HG02759 (cell line): ENCODE measurements at regions not wholly inside any gene's neighbourhood (a gene's known extent, or its start where the extent isn't known, plus 50 kb on each side); places are given as distances from the start of the nearest gene placed in this dataset.

ENCODE experiments used
- ATAC-seq: cut with Tn5 transposase; IDR thresholded peaks from one replicate; pipeline ENCODE4 v1.9.1; 2021; ENCODE audit warnings: mild to moderate bottlenecking, moderate library complexity; ENCODE audit not compliant: unreplicated experiment

DNA sequence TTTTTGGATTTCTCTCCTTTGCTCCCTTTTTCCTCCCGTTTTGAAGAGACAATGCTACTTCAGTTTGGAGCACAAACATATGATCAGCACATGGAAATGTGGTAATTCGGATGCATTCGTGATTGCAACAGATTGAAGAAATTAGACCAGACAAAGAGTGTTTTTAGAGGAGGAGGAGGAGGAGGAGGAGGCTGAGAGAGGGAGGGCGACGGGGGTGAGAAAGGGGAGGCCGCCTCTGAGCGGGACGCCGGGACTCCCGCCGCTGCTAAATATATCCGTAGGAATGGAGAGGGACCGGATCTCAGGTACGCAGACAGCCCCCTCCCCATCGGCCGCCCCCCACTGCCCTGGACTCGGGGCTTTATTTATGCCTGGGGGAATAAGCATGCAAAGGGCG is 179.3 kb downstream of the SEC14L1 start:
- ATAC-seq, result no peak

DNA sequence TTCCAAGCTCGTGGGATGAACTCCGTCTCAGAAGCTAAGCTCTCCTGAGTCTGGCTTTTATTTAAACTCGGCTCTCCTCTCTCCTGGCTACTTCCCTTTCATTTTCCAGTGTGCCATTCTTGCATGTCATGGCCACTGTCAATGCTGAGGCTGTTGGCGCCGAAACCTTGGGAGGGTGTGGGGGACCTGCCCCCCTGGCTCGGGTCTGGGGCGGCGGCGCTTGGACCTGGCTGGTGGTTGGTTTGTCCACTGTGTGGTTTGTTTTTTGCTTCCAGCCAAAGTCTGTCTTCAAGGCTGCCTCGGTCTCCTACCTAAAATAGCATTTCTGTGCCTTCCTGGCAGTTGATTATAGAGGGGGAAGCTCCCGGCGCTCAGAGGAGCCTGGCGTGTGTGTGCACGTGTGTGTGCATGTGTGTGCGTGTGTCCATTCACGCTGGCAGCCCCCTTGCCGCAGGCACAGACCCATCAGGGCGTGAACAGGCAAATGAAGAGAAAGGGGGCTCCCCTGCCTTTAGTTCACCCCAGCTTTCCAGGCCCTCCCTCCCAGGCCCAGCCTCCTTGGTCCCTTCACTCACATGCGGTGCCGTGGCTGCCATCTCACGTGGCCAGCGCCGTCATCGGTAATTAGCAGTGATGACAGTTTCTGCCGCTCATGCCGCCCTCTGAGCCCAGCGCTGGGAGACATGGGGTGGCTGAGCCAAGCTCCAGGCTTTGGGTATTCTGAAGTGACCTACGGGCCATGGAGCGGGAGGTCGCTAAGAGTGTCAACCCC is 179.9 kb downstream of the SEC14L1 start:
- peak; percentile 18 for ATAC-seq

DNA sequence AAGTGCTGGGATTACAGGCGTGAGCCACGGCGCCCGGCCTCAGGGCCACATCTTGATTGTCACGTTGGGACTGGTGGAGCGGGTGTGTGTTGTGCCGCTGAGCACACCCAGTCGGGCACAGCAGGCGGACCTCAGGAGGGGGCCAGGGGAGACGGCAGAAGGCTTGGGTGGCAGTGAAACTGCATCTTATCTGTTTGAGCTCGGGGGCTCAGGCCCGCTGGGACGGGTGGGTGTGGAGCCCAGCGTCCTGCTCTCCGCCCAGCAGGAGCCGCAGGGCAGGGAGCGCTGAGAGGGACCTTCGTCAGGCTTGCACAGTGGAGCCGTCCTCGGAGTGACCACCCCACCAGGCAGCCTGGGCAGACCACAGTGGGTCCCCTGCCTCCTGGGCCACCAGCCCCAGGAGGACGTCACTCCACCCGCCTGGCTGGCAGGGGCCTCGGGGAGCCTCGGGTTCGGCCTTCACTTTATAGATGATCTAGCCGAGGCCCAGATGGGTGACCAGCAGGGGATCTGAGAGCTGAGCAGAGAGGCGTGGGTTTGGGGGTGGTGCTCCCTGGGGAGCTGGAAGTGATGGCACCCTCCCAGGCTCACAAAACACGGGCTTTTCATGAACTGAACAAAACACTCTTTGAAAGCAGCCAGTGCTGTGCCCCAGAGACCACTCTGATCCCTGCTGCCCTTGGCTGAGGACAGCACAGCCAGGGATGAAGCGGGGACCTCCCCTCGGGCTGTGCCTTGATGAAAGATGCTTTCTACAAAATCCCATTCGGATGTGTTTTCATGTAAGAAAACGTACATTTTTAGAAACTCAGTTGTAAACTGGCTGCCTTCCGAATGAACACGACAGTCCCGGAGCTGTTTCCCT is 181.1 kb downstream of the SEC14L1 start:
- ATAC-seq, result no peak

DNA sequence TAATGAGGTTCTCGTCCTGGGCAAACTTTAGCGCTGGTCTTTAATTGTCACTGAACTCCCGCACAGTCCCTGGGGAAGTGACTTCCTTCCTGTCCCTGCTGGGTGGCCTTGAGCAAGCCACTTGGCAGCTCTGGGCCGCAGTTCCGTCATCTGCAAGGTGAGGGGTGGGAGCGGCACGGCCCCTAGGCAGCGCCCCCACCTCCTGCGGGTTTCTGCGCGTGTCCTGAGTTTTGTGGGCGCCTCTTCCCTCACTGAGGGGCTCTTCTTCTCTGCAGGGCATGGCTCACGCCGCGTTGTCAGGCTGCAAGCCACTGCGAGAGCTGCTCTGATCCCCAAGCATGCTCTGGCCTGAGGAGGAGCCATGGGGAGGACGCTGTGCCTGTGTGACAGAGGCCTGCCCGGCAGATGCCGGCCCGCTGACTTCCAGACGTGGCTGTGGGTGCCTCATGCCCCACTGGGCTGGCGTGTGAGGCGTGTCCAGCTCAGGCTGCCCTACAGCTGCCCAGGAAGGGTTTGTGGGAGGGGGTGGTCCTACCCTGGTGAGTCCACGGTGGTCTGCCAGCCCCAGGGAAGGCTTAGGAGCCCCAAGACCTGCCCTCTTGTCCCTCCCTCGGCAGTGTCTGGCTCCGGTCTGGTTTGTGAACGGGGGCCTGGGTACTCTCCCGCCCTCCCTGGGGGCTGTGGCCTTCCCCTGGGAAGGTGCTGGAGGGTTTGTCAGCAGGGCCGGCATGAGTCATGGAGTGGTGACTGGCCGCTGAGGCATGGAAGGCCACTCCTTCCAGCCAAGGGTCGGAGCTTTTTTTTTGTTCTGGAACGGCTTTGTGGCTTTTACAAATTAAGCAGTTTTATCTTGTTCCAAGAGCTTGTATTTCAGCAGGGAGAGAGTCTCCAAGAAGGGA is 182.0 kb downstream of the SEC14L1 start:
- peak; percentile 30 for ATAC-seq

DNA sequence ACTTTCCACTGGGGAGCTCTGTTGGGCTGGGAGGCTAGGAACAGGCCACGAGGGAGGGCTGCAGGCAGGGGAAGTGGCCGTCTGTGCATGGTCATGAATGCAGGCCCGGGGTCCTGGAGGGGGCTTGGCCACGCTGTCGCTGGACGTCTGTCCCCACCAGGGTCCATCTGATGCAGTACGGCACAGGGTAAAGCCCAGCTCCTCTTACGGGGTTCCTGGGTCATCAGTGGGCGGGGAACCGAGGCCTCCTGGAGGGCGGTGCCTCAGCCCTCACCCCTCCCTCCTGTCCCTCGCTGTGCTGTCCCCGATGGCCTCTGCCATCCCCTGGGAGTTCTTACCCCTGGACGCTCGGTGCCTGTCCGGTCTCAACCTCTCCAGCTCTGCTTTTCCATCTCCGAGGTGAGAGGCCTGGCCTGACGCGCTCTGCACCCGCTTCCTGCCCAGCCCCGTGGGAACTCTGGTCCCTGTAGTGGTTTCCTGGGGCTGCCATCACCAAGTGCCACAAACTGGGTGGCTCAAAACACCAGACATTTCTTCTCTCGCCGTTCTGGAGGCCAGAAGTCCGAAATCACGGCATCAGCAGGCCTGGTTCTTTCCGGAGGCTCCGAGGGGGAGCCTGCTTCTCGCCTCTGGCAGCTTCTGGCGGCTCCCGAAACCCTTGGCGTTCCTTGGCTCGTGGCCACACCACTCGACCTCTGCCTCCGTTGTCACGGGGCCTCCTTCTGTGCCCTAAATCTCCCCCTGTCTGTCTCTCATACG is 182.8 kb downstream of the SEC14L1 start:
- ATAC-seq, result no peak

DNA sequence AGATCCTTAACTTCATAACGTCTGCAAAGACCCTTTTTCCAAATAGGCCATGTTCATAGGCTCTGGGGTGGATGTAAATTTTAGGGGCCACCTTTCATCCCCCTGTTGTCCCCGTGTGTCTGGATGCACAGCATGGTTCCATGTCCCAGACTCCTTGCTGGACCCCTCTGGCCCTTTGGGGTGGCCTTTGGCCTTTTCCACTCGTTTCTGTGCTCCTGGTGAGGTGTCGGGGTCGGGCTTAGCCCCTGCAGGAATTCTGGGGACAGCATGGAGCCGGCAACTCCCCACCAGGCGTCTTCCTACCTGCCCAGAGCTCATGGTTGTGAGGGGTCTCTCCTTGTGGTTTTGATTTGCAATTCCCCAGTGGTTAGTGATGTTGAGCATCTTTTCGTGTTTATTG is 183.5 kb downstream of the SEC14L1 start:
- no peak for ATAC-seq

DNA sequence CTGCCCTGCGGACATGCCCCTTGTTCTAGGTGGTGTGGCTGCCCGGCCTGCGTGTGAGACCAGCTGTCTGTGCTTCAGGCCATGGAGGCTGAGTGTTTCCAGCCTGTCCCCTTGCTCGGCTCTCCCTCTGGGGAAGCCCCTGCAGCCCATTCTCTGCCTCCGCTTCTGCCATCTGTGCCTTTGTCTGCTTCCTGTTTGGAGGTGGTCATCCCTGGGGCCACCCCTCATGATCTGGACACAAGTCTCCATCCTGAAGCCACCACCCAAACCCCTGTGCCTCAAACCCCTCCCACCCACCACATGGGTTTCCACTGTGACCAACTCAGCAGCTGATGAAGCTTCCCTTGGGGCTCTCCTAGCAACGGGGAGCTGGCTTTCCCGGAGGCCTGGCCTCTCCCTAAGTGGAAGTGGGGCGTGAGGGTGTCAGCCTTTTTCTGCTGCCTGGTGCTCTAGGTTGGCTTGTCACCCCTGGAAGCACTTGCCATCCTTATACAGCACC is 184.9 kb downstream of the SEC14L1 start:
- ATAC-seq, result peak; percentile 10

DNA sequence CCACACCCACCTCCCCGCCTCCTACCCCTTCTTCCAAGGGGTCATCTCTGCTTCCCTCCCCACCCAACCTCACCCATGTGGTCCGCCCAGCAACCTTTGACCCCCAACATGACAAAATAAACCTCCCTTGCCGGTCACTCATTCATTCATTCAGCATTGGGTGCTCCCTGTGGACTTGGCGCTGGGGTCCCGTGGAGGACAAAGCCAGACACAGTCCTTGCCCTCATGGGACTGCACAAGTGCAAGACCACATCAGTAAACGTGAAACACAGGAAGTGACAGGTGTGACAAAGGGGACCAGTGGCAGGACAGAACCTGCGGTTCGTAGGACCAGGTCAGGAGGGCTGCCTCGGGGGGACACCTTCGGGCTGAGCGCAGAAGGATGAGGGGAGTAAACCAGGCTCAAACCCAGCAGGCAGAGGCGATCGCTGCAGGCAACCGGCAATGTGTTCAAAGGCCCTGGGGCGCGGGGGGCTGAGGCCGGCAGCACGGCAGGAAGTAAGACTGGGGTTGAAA is 185.4 kb downstream of the SEC14L1 start:
- no peak for ATAC-seq

DNA sequence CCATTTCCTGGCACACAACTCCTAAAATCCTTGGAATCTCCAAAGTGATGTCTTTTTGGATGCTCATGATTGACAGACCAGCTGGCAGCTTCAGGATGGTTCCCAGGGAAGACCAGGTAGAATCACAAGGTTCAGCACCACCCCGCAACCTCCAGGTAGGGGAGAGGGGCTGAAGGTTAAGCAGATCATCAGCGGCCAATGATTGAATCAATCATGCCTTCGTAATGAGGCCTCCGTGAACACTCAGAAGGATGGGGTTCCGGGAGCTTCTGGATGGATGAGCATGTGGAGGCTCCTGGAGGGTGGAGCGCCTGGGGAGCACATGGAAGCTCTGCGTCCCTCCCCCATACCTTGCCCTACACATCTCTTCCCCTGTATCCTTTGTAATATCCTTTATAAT is 185.9 kb downstream of the SEC14L1 start:
- ATAC-seq, result no peak

DNA sequence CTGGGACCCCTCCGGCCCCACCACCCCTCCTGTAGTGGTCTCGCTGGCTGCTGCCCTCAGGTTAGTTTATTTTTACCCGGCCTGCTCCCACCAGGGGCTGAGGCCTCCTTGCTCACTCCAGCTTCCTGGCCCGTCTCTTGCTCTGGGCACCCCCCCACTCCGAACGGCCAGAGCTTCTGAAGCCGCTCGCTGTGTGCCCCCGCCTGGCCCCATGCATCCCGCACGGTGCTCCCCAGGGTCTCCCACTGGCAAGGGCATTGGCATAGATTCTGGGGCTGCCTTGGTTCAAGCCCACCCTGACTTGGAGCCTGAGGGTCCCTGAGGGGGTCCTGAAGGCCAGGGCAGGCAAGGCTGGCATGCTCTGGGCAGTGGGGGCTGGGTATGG is 186.4 kb downstream of the SEC14L1 start:
- ATAC-seq, result no peak

DNA sequence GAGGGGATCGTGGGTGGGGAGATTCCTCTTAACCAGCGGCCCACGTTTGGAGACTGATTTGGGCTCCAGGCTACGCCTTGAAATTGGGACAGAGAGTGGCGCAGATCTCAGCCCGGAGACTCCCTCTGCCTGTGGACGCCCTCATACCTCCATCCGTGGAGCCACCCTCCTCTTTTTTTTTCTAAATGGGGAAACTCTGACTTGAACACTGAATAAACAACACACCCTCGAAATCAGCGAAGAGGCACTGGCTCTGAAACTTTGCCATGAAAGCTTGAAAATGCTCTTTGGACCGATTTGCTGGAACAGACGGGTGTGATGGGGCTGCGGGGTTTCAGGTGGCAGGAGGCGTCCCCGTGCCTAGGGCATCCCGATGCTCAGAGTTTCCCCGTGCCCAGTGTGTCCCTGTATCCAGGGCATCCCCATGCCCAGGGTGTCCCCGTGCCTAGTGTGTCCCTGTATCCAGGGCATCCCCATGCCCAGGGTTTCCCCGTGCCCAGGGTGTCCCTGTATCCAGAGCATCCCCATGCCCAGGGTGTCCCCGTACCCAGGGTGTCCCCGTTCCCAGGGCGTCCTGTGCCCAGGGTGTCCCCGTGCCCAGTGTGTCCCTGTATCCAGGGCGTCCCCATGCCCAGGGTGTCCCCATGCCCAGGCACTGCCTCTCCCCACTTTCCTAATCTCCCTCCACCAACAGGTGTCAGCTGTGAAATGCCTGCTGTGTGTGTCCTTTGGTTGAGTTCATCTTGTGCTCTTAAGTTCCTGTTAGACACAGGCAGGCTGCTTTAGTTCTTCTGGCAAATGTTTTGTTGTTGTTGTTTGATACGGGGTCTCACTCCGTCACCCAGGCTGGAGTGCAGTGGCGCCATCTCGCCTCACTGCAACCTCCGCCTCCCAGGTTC is 187.0 kb downstream of the SEC14L1 start:
- ATAC-seq, result no peak

DNA sequence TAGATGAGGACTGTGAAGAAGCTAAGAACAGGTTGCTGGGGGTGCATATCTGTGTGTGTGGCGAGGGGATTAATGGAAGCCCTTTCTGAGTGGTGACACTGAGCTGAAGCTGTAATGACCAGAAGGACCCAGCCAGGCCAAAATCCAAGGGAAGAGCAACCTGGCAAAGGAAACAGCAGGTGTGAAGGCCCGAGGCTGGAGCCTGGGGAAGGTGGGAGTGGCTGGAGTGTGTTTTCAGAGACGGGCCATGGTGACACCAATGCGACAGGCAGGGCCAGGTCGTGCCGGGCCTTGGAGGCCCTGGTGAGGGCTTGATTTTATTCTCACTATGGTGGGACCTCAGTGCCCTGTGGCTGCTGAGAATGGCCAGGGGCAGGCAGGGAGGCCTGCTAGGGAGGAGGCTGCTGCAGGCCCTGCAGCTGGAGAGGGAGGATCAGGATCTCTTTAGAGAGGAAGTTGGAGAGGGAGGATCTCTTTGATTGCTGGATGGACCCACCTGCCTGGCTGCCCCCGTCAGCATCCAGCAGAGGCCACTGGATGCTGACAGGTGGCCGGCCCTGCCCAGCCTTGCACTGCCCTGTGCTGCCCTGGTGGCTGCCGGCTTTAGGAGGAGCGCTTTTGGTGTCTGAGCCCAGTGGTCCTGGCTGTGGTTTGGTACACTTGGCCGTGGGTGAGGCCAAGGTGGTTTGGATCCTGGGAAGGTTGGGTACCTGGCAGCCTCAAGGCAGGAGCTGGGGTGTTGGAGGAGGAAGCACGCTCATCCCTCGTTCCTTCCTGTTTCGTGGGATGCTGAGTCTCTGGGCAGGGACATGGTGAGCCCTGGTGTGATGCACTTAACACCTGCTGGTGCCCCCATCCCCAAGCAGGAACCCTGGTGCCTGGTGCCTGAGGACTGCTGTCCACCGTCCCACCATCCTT is 188.3 kb downstream of the SEC14L1 start:
- ATAC-seq, result no peak

DNA sequence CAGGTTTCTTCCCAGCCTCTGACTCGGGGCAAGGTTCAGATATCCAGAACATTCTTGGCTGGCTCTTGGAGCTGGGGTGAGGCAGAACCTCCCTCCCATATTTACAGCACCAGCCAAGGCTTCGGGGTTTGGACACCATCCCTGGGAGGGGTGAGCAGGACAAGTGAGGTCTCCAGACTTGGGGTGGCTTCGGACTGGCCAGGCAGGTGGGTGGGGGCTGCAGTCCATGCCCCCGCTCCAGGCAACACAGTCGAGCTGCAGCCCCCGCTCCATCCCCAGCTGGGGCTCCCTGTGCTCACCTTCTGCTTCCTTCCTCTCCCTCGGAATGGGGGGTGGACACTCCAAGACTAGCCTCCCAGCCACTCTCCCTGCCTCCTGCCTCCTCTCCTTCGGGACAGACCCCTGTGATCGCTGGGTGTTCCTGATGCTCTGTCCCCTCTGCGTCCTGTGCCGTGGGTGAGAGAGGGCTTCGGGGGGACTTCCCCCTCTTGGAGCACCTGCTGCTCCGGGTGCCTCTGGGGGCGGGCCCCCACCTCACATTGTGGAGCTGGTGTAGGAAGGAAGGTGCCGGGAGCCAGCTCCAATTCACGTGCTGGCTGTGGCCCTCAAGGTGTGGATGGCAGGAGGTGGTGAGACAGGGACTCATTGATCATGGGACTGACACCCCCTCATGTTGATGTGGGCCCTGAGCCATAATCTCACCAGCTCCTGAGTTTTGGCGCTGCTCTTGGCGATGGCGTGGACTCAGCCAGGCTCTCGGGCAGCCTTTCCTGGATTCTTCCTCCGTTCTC is 189.2 kb downstream of the SEC14L1 start:
- no peak for ATAC-seq

DNA sequence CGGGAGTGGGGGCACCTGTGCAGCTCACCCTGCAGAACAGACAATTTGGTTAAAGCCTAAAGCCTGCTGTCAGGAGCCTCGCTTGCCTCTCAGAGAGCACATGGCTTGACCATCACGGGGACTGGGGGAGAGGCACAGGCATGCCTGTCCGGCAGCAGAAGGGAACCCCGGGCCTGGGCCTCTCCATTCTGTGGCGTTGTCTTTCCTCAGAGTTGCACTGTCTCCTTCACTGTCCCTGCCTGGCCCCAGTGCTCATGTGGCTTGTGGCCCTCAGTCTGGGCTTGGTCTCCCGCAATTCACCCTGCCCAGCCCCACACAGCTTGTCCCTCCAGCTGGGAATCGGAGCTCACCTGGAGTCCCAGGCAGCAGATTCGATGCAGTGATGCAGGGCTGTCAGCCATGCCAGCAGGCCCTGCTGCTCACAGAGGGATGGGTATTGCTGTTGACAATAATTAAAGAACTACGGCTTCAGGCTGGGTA is 189.9 kb downstream of the SEC14L1 start:
- ATAC-seq, result no peak

DNA sequence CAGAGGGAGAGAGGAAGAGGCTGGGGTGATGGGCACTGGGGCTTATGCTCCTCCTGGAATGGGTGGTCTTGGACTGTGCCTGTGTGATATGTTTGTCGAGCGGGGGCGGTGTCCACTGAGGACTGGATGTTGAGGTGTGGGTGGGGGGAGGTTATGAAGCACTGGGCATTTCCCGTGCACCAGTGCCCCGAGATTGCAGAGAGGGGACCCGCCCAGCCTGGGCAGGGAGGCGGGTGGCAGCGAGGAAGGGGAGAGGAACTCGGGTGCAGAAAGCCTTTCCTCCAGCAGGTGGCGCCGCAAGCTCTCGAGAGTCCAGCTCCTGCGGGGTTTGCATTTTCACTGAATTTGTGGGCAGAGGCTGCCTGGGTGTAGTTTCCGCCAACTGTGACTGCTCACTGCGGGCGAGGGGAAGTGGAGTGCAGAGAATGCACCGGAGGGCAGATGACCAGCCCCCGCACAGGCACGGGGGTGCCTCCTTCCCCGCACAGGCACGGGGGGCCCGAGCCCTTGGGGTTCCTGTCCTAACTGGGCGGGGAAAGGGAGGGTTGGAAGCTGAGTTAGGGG is 190.6 kb downstream of the SEC14L1 start:
- ATAC-seq, result peak; percentile 67

DNA sequence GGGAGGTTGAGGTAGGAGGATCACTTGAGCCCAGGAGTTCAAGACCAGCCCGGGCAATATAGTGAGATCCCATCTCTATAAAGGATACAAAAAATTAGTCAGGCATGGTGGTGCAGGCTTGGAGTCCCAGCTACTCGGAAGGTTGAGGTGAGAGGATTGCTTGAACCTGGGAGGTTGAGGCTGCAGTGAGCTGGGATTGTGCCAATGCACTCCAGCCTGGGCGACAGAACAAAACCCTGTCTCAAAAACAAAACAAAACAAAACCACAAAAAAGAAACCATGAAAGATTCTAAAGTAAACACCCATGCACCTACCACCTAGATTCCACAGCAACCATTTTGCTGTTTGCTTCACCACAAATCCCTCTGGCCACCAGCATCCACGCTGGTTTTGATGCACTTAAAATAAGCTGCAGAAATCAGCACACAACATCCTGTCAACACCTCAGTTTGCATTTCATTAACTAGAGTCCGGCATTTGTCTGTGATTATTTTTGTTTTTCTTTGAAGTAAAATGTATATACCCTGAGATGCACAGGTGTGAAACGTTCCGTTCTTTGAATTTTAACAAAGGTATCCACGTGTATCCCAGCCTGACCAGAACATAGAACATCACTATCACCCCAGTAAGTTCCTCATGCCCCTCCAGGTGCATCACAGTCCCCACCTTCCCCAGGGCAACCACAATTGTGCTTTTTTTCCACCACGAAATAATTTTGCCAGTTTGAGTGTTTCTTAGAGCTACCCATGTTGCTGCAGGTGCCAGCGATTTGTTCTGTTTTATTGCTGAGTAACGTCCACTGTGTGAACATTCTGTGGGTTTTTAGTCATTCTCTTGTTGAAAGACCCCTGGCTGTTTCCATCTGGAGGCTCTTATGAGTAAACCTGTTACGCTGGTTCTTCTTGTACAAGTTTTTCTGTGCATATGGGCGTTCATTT is 191.5 kb downstream of the SEC14L1 start:
- no peak for ATAC-seq
